ENCODE measurements at regions not wholly inside any gene's neighbourhood (a gene's known extent, or its start where the extent isn't known, plus 50 kb on each side); places are given as distances from the start of the nearest gene placed in this dataset.
"Not testable (repeated sequence)": the region's sequence is repeated elsewhere in the genome, so short reads cannot be mapped to it uniquely, and the experiment has no call there.

GRCh38 chr2:228956701-228957474 is 314.2 kb downstream of the PID1 start:
- no peak for DNase-seq (ENCODE audit: low spot score)

- DNase-seq (ENCODE audit: low spot score), result no peak
Measured at GRCh38 chr2:228949831-228950230, 321.3 kb downstream of the PID1 start.

DNA sequence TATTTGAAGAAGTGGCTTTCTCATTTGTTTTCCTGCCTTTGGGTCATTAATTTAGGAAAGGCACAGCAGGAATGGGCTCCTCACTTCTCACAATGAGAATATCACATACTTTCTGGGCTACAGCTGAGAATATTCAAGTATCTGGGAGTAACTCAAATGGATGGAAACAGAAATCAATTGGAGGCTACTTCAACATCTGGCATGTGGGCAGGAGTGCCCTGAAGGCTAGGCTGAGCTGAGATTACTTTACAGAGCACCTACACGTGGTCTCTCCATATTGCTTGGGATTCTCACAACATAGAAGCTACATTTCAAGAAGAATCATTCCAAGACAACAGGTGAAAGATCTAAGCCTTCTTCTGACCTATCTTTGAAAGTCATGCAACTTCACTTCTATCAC is 325.4 kb downstream of the PID1 start:
- DNase-seq (ENCODE audit: low spot score), result no peak

DNA sequence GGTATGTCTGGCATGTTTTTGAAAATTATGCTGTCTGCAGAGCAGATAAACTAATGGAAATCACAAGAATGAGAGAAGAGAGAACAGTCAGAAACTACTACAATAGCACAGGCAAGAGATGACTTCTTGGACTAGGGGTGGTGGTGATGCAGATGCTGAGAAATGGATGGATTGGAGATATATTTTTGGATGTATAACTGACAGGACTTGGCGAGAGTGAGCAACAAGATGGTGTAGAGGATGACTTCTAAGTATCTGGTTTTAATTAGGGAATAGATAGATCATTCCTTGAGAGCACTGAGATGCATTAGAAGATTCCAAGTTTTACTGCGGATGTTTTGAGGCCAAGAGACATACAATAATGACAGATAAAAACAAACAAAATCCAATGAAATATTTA is 328.2 kb downstream of the PID1 start:
- no peak for DNase-seq (ENCODE audit: low spot score)

- DNase-seq (ENCODE audit: low spot score), result no peak
Measured at GRCh38 chr2:228938629-228939028, 332.5 kb downstream of the PID1 start.

GRCh38 chr2:228927028-228928010 is 343.8 kb downstream of the PID1 start:
- no peak for DNase-seq (ENCODE audit: low spot score)

GRCh38 chr2:228919808-228920207 is 351.3 kb downstream of the PID1 start:
- DNase-seq (ENCODE audit: low spot score), result no peak

DNA sequence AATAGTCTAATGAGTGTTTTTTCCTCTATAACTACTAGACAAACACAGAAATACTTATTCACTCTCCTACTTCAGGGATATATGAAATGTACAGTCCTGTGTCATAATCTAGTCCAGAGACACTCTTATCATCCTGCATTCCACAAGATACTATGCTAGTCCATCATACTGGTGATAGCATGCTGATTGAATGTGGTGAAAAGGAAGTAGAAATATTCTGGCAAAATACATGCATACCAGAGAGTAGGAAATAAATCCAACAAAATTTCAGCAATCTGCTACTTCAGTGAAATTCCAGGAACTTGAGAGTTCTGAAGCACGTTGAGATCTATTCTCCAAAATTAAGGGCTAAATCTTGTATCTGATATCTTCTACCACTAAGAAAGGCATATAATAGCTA is 353.9 kb downstream of the PID1 start:
- no peak for DNase-seq (ENCODE audit: low spot score)

DNA sequence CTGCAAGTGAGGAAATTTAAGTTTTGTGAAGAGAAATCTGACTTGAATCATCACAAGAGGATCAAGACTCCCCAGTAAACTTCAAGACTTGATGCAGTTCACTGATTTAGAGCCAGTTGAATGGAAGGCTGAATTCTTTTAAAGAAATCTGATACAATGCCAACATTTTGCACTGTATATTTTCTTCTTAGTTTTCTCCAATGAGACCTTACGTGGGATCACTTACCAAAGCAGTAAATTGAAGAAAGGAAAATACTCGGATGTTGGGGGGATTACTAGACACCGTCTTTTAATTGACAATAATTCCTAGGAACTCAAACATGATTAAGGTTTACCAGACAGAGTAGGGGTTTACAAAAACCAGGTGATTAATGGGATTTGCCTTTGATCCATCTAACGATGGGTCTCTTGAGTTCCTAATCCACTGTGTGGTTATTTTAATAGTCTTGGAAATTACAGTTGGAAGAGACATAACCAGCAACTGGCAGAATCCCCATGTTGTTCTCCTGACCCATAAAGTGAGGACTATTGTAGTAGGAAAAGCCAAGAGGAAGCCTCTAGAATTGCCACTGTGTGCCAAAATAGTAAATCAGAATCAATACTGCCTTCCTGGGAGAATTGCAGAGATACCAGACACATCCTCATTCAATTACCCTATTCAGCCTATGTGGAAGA is 354.5 kb downstream of the PID1 start:
- DNase-seq (ENCODE audit: low spot score), result no peak

- no peak for DNase-seq (ENCODE audit: low spot score)
Measured at GRCh38 chr2:228913176-228913575, 357.9 kb downstream of the PID1 start.

DNA sequence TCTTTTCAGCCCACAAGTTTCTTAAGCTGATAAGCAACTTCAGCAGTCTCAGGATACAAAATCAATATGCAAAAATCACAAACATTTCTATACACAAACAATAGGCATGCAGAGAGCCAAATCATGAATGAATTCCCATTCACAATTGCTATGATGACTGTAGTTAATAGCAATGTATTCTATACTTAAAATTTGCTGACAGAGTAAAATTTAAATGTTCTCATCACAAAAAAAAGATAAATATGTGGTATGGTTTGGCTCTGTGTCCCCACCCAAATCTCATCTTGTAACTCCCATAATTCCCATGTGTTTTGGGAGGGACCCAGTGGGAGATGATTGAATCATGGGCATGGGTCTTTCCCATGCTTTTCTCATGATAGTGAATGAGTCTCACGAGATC is 360.2 kb downstream of the PID1 start:
- not testable (repeated sequence) for DNase-seq (ENCODE audit: low spot score)

- no peak for DNase-seq (ENCODE audit: low spot score)
Measured at GRCh38 chr2:228902176-228902575, 368.9 kb downstream of the PID1 start.

DNA sequence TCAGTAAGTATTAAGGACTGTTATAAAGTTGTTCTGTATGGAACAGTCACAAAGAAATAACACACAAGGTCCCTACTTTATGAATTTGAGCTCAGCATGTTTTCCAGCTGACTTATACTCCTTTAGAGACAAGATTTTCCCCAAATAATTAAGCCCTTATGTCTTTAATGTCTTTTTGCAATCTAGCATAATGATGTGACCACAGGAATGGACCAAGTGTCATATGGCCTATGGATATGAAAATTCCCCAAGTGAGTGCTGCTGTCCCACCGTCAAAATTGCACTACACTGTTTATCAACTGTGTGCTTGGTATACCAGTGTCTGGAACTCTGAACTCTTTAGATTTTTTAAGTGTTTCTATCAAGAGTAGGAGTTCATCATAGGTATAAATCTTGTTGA is 369.6 kb downstream of the PID1 start:
- DNase-seq (ENCODE audit: low spot score), result no peak

DNA sequence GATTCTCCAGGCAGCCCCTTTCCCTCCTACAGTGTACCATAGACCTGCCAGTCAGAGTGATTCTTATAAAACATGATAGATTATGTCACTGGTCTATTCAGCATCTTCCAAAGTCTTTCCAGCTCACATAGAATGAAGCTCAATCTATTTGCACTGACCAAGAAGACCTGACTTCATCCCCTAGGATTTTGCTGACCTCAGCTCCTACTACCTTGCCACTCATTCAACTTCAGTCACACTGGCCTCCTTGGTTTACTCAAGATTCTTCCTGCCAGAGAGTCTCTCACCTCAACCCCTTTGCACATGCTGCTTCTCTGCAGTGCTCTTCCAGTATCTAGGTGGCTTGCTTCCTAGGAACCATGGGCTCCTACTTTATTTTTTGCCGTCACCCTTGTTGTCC is 392.9 kb downstream of the PID1 start:
- no peak for DNase-seq (ENCODE audit: low spot score)

DNA sequence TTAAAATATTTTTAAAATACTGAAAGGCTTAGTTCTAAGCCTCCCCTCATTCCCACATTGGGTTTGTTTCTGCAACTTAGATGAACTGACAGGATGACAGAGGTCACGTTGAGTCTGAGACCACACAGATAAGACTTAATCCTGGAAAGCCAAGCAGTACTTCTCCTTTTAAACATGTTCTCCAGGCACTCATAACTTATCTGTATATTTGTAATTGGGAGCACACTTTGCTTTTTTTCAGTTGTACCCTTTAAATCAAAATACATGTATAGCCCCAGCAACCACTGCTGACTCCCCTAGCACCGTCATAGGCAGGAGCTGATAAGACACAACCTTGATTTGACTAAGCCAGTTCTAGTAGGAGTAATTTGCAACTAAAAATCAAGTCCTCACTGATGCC is 394.8 kb downstream of the PID1 start:
- no peak for DNase-seq (ENCODE audit: low spot score)

GRCh38 chr2:228875152-228875900 is 395.8 kb downstream of the PID1 start:
- no peak for DNase-seq (ENCODE audit: low spot score)

DNA sequence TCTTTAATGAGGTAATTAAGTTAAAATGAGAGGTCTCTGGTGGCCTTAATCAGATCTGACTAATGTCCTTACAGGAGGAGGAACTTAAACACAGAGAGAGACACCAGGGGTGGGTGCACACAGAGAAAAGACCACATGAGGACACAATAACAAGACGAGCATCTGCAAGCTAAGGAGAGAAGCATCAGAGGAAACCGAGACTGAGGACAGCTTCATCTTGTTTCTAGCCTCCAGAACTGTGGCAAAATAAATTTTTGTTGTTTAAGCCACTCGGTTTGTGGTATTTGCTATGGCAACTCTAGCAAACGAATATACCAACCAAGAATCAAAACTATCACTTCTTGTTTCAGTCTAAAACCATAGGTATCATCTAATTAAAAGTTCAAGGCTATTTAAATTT is 400.1 kb downstream of the PID1 start:
- DNase-seq (ENCODE audit: low spot score), result no peak

DNA sequence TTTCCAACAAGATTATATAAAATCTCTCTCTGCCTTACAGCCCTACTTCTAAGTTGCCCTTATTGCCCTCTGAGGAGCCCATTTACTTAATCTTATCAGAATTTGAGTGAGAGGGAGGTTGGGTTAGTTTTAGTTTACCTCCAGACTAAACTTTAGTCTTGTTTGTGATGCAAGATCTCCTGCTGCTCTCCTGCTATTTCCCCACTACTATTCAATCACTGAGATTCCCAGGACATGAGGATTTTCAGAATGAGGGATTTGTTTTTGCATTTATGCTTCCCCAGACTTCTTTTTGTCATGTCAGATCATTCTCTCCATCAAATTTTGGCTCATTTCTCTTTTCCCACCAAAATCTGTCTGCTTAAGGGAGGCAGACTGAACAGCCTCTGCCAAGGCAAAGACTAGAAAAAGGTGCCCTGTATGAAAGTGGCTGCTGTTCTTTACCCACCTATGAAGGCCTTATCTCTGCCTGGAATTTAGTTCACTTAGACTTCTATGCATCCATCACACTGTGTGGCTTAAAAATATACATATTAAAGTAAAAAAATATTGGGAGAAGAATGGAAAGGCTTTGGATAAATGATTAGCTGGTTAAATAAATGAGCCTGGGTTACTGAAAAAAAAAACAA is 401.3 kb downstream of the PID1 start:
- DNase-seq (ENCODE audit: low spot score), result no peak

- no peak for DNase-seq (ENCODE audit: low spot score)
Measured at GRCh38 chr2:228867406-228867805, 403.7 kb downstream of the PID1 start.

DNA sequence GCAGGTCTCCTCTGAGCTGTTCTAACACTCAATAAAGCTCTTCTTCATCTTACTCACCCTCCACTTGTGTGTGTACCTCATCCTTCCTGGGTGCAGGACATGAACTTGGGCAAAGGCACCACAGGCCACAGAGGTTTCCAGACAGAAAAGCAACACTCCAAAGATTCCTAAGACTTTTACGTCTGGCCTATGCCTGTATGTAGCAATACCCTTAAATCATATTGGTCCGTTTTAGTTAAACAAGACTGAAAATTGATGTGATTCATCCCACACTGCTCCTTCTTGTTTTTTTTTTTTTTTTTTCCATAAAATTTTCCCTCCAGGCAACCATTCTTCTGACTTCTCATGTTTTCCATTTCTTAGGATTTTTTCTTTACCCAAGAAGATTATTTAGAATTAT is 404.3 kb downstream of the PID1 start:
- no peak for DNase-seq (ENCODE audit: low spot score)

DNA sequence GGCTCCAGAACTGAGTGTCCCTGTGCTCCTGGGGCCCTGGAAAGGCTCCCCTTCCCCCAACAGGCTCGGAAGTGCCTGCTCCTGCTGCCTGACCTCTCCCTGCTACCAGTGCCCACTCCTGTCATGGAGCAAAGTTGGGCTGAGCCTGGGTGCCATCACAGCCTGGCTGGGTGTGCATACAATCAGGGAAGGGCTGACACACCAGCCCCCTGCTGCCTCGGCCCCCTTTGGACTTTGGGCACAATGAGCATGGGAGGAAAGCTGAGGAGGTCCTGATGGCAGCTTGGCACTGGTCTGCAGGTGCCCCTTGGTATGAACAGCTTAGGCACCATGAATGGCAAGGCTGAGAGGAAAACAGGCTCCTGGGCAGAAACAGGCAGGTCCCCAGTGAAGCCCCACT is 405.0 kb downstream of the PID1 start:
- DNase-seq (ENCODE audit: low spot score), result no peak
